GM21423 (cell line): ENCODE measurements at regions not wholly inside any gene's neighbourhood (a gene's known extent, or its start where the extent isn't known, plus 50 kb on each side); places are given as distances from the start of the nearest gene placed in this dataset.

ENCODE experiments used
- ATAC-seq: cut with Tn5 transposase; IDR thresholded peaks from one replicate; pipeline ENCODE4 v1.9.1; 2021; ENCODE audit warnings: mild to moderate bottlenecking, moderate library complexity; ENCODE audit not compliant: unreplicated experiment

DNA sequence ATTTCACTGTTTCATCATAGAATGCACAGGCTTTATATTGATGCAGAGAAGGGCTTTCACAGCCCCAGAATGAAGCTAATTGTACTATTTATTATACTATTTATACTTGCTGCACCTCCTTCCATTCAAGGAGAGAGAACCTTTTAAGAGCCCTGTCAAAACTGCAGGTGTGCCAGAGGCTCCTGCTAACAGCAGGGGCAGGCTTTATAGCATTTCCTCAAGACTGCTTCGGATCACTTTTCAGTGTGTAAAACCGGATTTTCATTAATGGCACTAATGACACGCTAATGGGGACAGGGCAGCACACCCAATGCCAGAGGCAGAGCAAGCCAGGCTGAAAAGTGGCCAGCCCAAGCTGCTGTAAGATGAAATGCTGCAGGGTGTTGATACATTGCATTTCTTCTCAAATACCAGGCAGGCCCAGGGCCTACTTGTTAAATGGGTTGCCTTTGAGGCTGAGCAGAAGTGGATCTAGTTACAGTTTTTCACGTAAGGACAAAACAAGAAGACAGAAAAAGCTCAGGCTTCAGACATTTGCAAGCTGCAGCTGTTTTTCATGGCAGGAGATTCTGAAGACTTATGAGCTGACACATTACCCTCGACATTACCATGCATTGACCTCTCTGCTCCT lies 487.7 kb upstream of the BTBD3 start:
- ATAC-seq: no peak

DNA sequence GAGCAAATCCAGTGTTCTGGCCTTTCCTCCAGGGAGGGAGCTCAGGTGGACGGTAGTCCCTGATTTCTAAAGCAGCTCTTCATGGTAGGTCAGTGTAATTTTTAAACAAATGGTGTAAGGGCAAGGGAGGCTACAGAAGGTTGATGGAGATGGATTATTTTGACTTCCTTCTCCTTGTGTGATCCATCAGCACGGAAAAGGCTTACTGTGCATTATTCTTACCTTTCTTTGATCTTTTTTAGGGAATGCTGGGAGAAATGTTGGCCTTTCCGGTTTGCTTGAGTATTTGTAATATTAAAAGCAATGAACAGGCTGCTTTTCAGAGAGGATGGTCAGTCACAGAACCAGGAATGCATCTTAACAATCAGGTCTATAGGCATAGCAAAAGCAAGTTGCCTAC lies 487.0 kb upstream of the BTBD3 start:
- ATAC-seq: no peak

- ATAC-seq: no peak
These were observed 486.1 kb upstream of the BTBD3 start for GRCh38 chr20:11431621-11432020.

DNA sequence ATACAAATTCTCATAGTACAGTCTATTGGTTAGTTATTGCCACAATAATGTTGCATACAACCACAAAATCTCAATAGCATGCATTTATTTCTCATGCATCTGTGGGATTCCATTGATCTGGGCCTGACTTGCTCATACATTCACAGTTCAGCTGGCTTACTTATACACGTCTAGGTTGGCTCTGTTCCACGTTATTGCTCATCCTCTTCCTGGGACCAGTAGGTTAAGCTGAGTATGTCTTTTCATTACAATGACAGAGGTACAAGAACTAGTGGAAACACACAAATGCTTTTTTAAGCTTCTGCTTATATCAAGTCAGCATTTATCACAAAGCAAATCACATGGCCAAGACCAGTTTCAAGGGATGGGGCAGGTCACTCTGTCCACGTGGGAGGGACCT lies 485.3 kb upstream of the BTBD3 start:
- no peak for ATAC-seq

- no peak for ATAC-seq
These were observed 481.4 kb upstream of the BTBD3 start for GRCh38 chr20:11436113-11436905.

GRCh38 chr20:11437090-11437489 lies 480.6 kb upstream of the BTBD3 start:
- no peak for ATAC-seq

DNA sequence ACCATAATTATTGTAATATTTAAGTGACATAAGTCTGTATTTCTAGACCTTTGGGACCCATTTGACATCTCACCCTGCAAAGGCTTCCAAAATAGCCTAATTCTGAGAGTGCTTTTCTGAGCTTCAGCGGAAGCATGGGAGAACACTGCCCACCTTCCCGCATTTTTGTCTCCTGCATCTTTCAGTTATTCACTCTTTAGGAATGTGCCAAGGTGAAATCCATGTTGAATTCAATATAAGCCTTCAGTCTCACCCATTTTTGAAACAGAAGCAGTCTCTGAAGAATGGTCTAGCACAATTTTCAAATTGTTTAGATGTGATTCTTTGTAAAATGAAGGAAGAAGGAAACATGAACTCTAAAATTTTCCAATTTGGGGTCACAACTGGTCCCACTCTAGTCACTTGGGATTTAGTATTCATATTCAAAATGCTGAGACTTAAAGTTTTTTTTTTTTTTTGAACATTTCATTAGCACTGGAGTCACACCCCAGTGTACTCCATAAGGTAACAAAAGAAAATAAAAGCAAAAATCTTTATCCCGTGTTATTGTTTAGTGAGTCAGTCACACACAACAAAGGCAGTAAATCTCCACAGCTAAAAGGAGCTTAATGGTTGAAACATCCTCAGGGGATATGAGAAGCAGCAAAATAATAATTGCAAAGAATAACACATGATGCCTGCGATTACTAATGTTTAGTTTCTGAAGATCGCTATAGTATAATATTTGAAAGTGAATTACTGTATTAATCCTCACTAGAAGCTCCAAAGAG lies 479.9 kb upstream of the BTBD3 start:
- no peak for ATAC-seq

DNA sequence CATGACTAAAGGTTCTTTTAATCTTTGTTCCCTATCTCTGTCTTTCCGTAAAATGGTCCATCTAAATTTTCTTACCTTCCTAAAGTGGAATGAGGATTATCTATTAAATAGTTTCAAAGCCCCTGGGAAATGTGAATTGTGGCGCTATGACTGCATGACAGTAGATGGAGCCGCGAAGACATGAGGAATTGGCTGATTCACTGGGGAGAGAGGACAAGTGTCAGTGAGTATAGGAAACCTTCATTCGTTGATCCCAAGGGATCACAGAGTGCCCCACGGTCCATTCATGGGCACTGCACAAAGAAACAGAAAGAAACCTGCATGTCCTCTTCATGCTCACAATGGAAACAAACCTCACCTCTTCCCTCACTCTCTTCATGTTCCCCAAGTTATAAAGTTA lies 479.3 kb upstream of the BTBD3 start:
- ATAC-seq: no peak

- no peak for ATAC-seq
These were observed 474.1 kb upstream of the BTBD3 start for GRCh38 chr20:11443382-11444119.

DNA sequence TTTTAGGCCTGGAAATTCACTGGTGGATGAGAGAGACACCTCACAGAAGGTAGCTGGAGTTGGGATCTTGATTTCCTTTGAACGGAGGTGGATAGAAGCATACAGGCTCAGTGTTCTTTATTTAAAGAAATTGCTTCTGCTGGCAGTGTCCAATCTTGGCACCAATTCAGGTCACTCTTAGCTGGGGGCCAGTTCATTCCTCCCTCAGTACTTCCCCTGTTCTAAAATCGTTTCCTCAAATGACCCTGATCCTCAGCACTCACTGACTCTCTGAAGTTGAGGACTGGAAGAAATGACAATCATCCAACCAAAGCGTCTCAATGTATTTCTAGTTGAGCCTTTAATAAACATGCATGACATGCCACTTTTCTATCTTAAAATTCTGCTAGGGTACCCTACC lies 472.5 kb upstream of the BTBD3 start:
- no peak for ATAC-seq

GRCh38 chr20:11445891-11446290 lies 471.8 kb upstream of the BTBD3 start:
- no peak for ATAC-seq

DNA sequence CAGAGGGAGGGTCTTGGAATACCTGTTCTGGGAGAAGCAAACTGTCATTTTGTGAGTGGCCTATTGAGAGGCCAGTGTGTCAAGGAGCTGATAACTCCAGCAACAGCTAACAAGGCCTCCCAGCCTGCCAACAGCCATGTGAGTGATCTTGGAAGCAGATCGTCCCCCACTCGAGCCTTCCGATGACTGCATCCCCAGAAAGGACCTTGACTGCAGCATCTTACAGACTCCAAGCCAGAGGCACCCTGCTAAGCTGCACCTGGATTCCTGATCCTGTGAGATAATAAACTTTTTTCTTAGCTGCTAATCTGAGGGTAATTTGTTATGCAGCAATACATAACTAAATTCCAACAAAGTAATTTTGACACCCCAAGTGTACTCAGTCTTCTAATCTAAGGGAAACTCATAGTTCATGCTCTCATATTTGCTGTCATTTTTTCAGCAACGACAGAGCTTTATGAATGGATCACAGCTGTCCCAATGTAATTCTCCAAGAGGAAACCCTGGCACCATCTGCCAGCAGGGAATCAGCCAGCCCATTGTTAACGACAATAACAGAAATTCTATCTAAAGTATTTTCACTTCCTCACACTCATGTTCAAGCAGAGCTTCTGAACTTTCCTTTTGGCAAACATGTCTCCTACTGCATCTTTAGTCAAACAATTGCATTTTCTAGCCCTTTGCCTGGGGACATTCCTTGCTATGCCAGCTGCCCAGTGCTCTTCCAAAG lies 470.2 kb upstream of the BTBD3 start:
- no peak for ATAC-seq

- ATAC-seq: no peak
These were observed 469.1 kb upstream of the BTBD3 start for GRCh38 chr20:11448554-11448953.

- ATAC-seq: no peak
These were observed 465.9 kb upstream of the BTBD3 start for GRCh38 chr20:11451793-11452291.

DNA sequence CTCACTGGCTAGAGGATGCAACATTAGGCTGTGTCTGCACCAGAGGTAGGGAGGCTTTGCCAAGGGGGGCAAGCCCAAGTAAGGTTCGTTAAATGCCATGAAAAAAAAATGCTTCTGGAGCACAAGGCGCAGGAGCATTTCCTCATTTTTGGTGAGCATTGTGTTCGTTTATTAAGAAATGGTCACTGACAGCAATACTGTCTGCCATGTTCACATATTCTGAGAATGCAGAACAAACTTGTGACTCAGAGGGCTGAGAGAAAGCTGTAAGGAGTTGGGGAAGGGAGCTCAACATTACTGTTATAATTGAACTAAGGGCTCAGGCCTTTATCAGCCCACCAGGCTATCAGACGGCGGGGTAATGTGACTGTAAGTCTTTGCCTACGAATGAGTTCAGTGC lies 465.4 kb upstream of the BTBD3 start:
- ATAC-seq: no peak

- ATAC-seq: no peak
These were observed 464.3 kb upstream of the BTBD3 start for GRCh38 chr20:11453430-11453829.

DNA sequence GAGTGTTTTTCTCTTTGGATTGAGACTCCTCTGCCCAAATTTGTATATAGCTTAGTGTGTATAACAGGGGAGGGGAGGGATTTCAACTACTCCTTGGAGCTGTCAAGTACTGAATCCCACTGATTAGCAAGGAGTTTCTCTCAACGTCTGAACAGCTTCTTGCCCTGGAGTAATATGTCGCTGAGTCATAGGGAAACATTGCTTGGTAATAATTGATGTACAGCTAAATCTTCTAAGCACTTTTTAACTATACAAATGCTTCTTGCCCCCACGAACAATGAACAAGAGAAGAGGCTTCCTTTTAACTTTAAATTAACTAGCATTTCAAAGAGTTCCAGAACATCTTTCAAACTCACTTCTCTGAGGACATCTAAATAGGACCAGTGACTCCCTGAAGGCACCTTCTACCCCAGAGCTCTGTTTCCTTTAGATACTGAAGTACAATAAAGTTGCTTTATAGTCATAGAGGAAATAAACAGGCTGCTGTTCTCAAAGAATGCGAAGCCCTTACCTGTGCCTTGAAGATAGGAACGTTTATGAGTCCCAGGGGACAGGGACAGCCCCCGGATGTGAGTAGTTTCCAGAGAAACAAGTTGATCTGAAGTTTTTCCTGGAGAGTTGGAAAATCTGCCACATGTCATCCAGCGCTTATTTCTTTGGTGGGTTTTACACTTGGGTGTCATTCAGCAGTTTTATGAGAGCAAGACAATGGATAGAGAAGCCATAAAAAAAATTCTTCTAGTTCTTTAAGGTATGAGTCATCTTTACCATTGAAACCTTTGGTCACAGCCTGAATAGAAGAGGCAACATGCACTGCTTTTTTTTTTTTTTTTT lies 462.5 kb upstream of the BTBD3 start:
- ATAC-seq: peak; percentile 36

- no peak for ATAC-seq
These were observed 460.2 kb upstream of the BTBD3 start for GRCh38 chr20:11457488-11457887.

GRCh38 chr20:11459090-11459890 lies 458.4 kb upstream of the BTBD3 start:
- ATAC-seq: no peak
